GM12874 (cell line): ENCODE measurements at regions not wholly inside any gene's neighbourhood (a gene's known extent, or its start where the extent isn't known, plus 50 kb on each side); places are given as distances from the start of the nearest gene placed in this dataset.

ENCODE experiments used
- CTCF ChIP-seq: IDR thresholded peaks from 2 replicates; pipeline ENCODE4 v1.5.1; 2011; ENCODE audit warnings: low read depth, mild to moderate bottlenecking, control low read depth, low read length, moderate library complexity; ENCODE audit not compliant: insufficient read depth

- no peak for TF ChIP-seq CTCF
These were observed 112.2 kb upstream of the SYT13 start for GRCh38 chr11:45398325-45398724.

GRCh38 chr11:45396394-45396793, 110.3 kb upstream of the SYT13 start:
- no peak for TF ChIP-seq CTCF

GRCh38 chr11:45395947-45396346, 109.8 kb upstream of the SYT13 start:
- TF ChIP-seq CTCF: no peak

GRCh38 chr11:45395421-45395820, 109.3 kb upstream of the SYT13 start:
- no peak for TF ChIP-seq CTCF

- no peak for TF ChIP-seq CTCF
These were observed 108.3 kb upstream of the SYT13 start for GRCh38 chr11:45394294-45395085.

- no peak for TF ChIP-seq CTCF
These were observed 107.7 kb upstream of the SYT13 start for GRCh38 chr11:45393826-45394225.

GRCh38 chr11:45393334-45393733, 107.2 kb upstream of the SYT13 start:
- no peak for TF ChIP-seq CTCF

GRCh38 chr11:45392591-45393091, 106.5 kb upstream of the SYT13 start:
- TF ChIP-seq CTCF: no peak
